Type B pancreatic cell (in vitro differentiated cells): ENCODE measurements at regions not wholly inside any gene's neighbourhood (a gene's known extent, or its start where the extent isn't known, plus 50 kb on each side); places are given as distances from the start of the nearest gene placed in this dataset.
"Not testable (repeated sequence)": the region's sequence is repeated elsewhere in the genome, so short reads cannot be mapped to it uniquely, and the experiment has no call there.

ENCODE experiments used
- DNase-seq: peaks from one replicate; pipeline ENCODE4 v3.0.0; 2021; ENCODE audit warnings: mixed read lengths; ENCODE audit not compliant: unreplicated experiment; ENCODE audit errors: extremely low spot score
- H3K27ac Mint-ChIP-seq: 2 replicates; pipeline ENCODE4 v1.8.0; 2021; ENCODE audit warnings: mild to moderate bottlenecking, mixed read lengths
- H3K27me3 Mint-ChIP-seq: 2 replicates; pipeline ENCODE4 v1.8.0; 2021; ENCODE audit warnings: mixed read lengths
- H3K36me3 Mint-ChIP-seq: 2 replicates; pipeline ENCODE4 v1.8.0; 2021; ENCODE audit warnings: mixed read lengths
- H3K4me1 Mint-ChIP-seq: one replicate; pipeline ENCODE4 v1.8.0; 2021; ENCODE audit warnings: mixed read lengths; ENCODE audit not compliant: unreplicated experiment
- H3K4me3 Mint-ChIP-seq: 2 replicates; pipeline ENCODE4 v1.8.0; 2021; ENCODE audit warnings: mild to moderate bottlenecking, mixed read lengths
- H3K9me3 Mint-ChIP-seq: 2 replicates; pipeline ENCODE4 v1.8.0; 2021; ENCODE audit warnings: mixed read lengths
- TF ChIP-seq, protein P1 (sequence below): fragments of 200-600 bp; sonication (generic); conservative IDR thresholded peaks from 2 replicates; pipeline ENCODE4 v1.5.0; 2021; ENCODE audit warnings: antibody characterized with exemption, mild to moderate bottlenecking

- no peak overlapping the region for H3K4me3 Mint-ChIP-seq
- no peaks in the 10 kb centered on the region for H3K36me3 Mint-ChIP-seq
- no peak overlapping the region for H3K27ac Mint-ChIP-seq
- DNase-seq, result no peak
- H3K9me3 Mint-ChIP-seq, result peaks cover 10% of the 10 kb centered on the region
- TF ChIP-seq, protein P1, sequence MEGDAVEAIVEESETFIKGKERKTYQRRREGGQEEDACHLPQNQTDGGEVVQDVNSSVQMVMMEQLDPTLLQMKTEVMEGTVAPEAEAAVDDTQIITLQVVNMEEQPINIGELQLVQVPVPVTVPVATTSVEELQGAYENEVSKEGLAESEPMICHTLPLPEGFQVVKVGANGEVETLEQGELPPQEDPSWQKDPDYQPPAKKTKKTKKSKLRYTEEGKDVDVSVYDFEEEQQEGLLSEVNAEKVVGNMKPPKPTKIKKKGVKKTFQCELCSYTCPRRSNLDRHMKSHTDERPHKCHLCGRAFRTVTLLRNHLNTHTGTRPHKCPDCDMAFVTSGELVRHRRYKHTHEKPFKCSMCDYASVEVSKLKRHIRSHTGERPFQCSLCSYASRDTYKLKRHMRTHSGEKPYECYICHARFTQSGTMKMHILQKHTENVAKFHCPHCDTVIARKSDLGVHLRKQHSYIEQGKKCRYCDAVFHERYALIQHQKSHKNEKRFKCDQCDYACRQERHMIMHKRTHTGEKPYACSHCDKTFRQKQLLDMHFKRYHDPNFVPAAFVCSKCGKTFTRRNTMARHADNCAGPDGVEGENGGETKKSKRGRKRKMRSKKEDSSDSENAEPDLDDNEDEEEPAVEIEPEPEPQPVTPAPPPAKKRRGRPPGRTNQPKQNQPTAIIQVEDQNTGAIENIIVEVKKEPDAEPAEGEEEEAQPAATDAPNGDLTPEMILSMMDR, result no peak
- H3K27me3 Mint-ChIP-seq, result no peaks in the 10 kb centered on the region
- peaks cover 3% of the 10 kb centered on the region for H3K4me1 Mint-ChIP-seq
Measured at GRCh38 chr12:70082997-70083676, 160.1 kb upstream of the CNOT2 start.

GRCh38 chr12:70083677-70084020 lies 159.6 kb upstream of the CNOT2 start:
- Mint-ChIP-seq H3K9me3 (peaks cover 10% of the 10 kb centered on the region), H3K36me3 (no peaks in the 10 kb centered on the region), H3K27ac (no peak overlapping the region), H3K4me1 (peaks cover 3% of the 10 kb centered on the region), H3K27me3 (no peaks in the 10 kb centered on the region), H3K4me3 (no peak overlapping the region)
- TF ChIP-seq, protein P1, result no peak
- DNase-seq, result no peak

- not testable (repeated sequence) for H3K27me3 Mint-ChIP-seq, H3K27ac Mint-ChIP-seq, H3K4me3 Mint-ChIP-seq, H3K36me3 Mint-ChIP-seq, DNase-seq, H3K4me1 Mint-ChIP-seq
- peaks cover 19% of the 10 kb centered on the region for H3K9me3 Mint-ChIP-seq
Measured at GRCh38 chr12:70086372-70086771, 156.9 kb upstream of the CNOT2 start.

DNA sequence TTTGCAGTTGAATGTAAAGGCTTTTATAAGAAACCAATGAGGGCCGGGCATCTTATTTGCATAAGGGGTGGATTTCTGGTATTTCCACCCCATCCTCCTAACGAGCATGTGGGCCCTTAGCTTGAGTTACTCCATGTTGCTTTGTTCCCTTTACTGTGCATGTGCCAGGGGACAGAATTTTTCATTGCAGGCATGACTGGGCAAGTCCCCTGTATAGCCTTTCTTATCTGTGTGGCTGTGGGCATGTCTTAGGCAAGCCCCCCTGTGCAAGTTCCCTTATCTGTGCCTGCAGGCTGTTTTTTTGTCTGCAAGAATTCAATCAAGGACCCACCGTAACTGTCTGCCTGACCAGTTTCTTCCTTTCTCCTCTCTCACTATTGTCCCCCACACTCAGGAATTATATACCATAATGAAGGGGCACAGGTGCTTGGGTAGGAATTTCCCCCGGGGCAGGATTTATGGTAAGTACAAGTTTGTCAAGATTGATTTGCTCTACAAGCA lies 152.2 kb upstream of the CNOT2 start:
- DNase-seq, result no peak
- Mint-ChIP-seq H3K36me3 (no peaks in the 10 kb centered on the region), H3K9me3 (peaks cover 14% of the 10 kb centered on the region), H3K4me3 (no peak overlapping the region), H3K4me1 (peaks cover 5% of the 10 kb centered on the region), H3K27ac (peak overlapping the region; percentile 83), H3K27me3 (no peaks in the 10 kb centered on the region)
- TF ChIP-seq, protein P1, result no peak

DNA sequence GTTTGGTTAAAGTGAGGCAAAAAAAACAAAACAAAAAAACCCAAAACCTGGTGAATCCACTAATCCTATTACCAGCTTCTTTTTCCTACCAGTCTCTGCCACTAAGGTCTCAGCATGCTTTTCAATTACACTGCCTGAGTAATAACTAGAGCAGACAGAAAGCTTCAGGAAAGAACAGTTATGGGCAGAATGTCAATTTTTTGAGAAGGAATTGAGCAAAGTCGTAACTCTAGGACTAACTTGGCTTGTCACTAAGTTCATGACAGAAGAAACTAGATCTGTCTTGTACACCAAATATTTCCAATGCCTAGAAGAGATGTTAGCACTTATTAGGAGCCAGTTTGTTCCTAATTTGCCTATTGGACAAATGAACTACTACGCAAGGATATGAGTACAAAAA lies 148.8 kb upstream of the CNOT2 start:
- H3K36me3 Mint-ChIP-seq, result no peaks in the 10 kb centered on the region
- DNase-seq, result no peak
- no peak overlapping the region for H3K4me3 Mint-ChIP-seq
- H3K27me3 Mint-ChIP-seq, result no peaks in the 10 kb centered on the region
- H3K9me3 Mint-ChIP-seq, result peaks cover 10% of the 10 kb centered on the region
- H3K4me1 Mint-ChIP-seq, result peaks cover 5% of the 10 kb centered on the region
- TF ChIP-seq, protein P1, result no peak
- no peak overlapping the region for H3K27ac Mint-ChIP-seq

DNA sequence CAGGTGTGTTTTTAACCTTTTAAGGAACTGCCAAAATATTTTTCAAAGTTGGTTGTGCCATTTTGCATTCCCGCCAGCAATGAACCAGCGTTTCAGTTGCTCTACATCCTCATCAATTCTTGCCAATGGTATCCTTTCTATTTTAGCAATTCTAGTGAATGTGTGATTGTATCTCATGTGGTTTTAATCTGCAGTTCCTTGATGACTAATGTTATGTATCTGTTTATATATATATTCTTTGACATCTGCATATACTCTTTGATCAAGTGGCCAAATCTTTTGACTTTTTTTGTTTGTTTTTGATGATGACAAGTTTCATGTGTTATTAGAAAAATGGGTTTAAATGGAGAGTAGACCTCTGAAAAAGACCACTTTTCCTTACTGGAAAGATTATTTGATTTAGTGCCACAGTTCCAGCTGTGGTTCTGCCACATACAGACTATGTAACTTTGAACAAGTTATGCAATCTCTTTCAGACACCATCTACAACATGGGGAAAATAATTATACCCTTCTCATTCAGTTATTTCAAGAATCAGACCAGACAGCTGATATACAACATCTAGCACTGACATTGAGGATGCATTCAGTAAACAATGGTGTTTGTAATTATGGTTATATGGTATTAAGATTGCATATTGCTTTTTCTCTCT lies 146.3 kb upstream of the CNOT2 start:
- no peak for DNase-seq
- Mint-ChIP-seq H3K36me3 (no peaks in the 10 kb centered on the region), H3K4me3 (no peak overlapping the region), H3K27me3 (no peaks in the 10 kb centered on the region), H3K4me1 (no peaks in the 10 kb centered on the region), H3K27ac (no peak overlapping the region), H3K9me3 (no peaks in the 10 kb centered on the region)
- TF ChIP-seq, protein P1, result no peak
